GDM1 (cell line): ENCODE measurements at regions not wholly inside any gene's neighbourhood (a gene's known extent, or its start where the extent isn't known, plus 50 kb on each side); places are given as distances from the start of the nearest gene placed in this dataset.

Experiments used
- DNase-seq: peaks from one replicate; lab custom pipeline; 2025; lab: John Stamatoyannopoulos, UW

DNA sequence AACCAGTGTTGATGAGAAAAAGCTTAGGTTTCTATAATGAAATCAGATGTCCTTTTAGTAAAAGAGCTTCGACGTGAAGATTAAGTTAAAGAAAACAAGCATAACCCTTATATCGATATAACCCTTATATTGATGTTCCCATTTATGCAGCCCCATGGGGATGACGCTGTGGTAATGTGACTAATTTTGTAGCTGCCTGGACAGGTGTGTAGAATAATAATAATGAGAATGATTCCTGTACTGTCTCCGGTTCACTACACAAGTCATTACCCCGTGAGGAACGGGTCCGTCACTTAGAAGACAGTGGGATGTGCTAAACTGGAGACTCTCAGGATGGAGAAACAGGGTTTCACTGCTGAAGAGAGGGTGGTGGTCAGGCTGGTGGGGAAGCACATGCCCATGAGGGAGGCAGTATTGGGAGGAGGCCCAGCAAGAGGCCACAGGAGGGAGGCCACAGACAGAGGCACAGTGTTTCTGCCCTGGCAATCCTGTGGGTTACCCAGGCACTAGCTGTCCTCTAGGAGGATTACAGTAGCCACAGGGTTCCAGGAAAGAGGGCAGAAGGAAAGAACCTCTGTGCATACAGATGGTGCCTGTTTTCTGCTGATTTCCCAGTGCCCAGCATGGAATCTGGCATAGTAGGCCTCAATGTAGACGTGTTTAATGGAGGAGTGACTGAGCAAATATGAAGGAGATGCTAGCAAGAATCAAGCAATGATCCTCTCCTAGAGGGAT lies 191.1 kb upstream of the TSC22D2 start:
- no peak for DNase-seq

DNA sequence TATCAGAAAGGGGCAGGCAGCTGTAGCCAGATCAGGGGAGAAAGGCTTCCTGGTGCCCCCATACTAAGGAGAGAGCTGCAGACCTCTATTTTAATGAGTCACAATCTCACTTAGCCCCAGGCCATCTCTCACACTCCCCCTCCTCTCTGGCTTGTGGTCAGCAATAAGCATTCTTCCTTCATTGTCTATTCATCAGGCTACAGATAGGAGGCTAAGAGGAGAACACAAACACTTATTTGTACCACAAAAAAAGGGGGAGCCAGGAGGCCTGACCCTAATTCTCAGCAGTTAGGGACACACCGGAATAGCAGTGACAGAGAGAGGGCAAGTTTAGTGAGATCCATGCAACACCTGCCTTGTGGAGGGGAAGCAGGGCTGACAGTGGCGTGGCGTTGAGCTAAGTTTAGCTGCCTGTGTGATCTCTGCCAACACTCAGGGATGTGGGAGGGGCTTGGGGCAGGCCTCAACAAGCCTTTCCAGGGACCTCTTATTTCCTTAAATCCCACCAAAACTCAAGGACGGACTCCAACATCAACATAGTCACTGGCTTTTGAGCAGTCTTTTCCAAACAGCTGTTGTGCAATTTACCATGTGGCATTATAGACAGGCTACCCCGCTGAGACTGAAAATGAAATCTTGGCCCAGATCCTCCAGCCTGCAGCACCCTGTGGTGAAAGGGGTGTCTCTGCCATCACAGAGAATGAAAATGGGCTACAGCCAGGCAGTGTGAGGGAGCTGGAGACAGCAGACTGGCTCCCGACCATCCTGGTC lies 191.9 kb upstream of the TSC22D2 start:
- DNase-seq: no peak

- DNase-seq: no peak
These were observed 192.5 kb upstream of the TSC22D2 start for GRCh38 chr3:150215616-150216015.

DNA sequence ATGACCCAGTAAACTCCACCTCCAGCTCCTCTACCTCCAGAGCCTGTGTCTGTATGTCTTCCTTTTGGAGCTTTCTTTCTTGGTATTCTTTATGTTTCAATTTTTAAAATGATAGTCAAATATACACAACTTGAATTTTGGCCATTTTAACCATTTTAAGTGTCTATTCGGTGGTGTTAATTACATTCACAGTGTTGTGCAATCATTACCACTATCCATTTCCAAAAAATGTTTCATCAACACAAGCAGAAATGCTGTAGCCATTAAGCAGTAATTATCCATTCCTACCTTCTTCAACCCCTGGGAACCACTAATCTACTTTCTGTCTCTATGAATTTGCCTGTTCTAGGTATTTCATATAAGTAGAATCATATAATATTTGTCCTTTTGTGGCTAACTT lies 194.5 kb upstream of the TSC22D2 start:
- no peak for DNase-seq

GRCh38 chr3:150210461-150211110 lies 197.5 kb upstream of the TSC22D2 start:
- DNase-seq: no peak

- DNase-seq: no peak
These were observed 204.8 kb upstream of the TSC22D2 start for GRCh38 chr3:150203273-150203672.

DNA sequence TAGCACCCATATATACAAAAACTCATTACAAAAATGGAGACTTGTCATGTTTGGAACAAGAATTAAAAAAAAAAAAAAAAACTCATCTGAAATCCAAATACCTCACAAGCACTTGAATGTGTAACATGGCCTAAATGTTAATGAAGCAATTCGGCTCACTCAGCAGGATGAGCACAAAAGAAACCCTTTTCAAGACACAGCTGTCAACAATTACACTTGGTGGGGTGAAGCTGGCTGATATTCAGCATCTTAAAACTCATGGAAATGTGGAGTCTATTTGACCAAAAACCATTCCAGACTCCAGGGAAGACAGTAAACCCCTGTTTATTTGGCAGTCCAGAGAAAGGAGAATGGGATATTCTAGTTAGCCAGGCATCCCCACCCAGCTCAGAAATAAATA lies 205.4 kb upstream of the TSC22D2 start:
- DNase-seq: no peak

DNA sequence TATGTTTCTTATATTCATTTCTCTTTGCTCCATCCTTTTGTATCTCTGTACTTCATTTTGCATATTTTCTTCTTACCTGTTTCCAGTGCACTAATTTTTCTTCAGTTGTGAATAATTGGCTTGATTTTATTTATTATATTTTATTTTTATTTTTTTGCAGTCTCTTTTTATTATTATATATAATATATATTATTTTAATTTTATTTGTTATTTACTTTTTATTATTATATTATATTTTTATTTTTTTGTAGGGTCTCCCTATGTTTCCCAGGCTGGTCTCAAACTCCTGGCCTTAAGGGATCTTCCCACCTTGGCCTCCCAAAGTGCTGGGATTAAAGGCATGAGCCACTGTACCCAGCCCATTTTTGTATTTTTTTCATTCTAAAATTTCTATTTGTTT lies 213.1 kb upstream of the TSC22D2 start:
- no peak for DNase-seq

GRCh38 chr3:150194513-150194912 lies 213.6 kb upstream of the TSC22D2 start:
- DNase-seq: no peak

DNA sequence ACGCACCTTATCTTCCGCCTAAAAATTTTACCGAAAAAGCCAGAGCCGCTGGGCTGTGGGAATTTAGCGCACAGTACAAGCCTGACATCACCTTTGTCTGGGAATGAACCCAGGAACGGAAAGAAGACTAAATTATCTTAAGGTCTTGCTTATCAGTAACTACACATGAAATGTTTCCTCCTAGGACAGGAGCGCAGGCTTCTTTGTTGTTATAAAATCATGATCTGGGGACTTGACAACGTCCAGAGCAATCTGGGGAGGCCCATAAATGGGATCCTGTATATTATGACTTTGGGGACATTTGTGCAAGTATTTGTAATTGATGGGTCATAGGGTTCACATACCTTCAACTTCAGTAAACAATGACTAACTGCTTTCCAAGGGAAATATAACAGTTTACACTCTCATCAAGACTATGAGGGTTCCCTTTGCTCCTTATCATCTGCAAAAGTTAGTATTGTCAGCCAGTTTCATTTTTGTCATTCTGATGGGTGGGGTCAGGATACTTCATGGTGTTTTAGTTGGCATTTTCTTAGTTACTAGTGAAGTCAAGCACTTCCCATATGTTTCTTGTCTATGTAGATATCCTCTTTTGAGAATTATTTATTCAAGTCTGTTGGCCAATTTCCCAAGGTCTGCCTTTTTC lies 213.9 kb upstream of the PFN2 start:
- no peak for DNase-seq

DNA sequence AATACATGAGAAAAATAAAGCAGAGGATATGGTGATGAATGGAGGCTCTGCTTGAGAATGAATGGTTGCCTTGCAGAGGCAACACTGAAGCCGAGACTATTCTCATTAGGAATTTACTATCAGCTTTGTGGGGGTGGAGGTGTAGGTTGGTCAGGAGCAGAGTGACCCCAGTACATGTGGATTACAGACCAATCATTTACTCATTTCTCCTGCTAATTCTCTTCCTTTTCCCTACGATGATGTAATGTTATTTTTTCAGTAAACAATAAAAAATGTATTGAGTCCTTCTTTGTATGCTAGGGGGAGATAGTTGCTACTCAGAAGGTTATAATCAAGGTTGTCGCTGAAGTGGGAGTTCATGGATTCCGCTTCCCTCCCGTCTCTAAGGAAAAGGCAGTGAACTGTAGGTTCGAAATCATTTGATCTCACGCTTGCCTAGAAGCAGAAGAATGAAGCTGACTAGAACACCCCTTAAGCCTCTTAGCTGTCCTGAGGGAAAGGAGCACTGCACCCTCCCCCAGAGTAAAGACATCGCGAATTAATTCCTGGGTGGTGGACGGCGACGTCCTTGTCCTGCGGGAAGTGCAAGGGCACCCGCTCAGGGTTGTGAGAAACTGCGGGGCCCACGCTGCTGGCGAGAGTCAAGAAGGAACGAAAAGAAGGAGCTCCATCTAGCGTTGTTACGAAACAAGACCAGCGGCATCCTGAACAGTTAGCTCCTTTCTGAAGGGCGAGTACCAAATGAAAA lies 213.2 kb upstream of the PFN2 start:
- peak; percentile 47 for DNase-seq

- no peak for DNase-seq
These were observed 209.6 kb upstream of the PFN2 start for GRCh38 chr3:150180334-150180733.

GRCh38 chr3:150179330-150179729 lies 208.6 kb upstream of the PFN2 start:
- no peak for DNase-seq

- no peak for DNase-seq
These were observed 207.1 kb upstream of the PFN2 start for GRCh38 chr3:150177673-150178381.

- DNase-seq: no peak
These were observed 203.5 kb upstream of the PFN2 start for GRCh38 chr3:150174179-150174578.

DNA sequence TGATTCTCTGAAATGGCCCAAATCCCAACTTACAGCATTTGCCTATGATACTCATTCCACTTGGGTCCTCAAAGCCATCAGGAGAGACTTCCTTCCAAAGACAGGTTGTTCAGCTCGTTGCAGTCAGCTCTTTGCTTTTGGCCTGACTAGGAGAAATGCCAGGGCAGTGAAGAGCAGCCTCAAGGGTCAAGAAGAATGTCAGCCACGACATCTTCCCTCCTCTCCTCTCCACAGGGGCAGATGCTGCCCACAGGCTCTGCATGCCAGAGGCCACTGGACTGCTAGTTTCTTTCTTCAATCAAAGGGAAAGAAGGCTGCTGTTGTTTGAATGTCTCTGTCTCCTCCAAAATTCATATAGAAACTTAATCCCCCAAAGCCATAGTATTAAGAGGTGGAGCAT lies 201.7 kb upstream of the PFN2 start:
- DNase-seq: no peak

- no peak for DNase-seq
These were observed 200.3 kb upstream of the PFN2 start for GRCh38 chr3:150170852-150171520.

DNA sequence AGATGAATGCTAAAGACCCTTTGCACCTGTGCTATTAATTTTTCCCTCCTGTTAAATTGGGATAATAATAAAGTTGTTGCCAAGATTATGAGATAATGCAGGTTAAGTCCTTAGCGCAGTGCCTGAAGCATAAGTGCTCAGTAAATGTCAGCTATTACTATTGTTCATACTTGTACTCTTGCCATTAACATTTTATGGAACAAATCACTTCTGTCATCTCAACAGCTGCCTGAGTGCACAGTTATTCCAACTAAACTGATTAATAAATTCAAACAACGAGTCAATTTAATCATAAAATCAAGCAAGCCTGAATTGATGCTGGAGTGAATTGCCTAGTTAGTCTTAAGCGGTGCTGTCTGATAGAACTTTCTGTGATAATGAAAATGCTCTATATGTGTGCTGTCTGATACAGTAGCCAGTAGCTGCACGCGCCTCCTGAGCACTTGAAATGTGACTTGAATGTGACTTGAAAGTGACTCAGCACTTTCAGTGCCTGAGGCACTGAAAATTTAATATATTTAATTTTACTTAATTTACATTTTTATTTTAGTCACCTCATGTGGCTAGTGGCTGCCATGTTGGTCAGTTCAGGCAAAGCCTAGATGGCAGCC lies 198.7 kb upstream of the PFN2 start:
- no peak for DNase-seq

DNA sequence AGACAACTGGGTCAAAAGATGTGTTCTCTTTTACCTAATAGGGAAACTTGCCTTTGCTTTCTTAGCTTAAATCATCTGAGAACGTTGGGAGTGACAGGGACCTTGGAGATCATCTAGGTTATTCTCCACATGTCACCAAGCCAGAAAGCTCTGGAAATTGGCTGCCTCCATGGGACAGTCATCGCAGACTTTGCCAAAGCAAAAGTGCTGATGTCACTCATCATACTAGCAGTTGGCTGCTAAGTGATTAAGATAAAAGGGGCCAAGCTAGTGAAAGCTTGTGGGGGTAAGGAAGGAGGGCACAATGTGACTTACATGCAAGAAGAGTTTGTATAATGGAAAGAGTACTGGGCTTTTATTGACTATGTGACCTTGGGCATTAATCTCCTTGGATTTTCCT lies 198.0 kb upstream of the PFN2 start:
- no peak for DNase-seq

DNA sequence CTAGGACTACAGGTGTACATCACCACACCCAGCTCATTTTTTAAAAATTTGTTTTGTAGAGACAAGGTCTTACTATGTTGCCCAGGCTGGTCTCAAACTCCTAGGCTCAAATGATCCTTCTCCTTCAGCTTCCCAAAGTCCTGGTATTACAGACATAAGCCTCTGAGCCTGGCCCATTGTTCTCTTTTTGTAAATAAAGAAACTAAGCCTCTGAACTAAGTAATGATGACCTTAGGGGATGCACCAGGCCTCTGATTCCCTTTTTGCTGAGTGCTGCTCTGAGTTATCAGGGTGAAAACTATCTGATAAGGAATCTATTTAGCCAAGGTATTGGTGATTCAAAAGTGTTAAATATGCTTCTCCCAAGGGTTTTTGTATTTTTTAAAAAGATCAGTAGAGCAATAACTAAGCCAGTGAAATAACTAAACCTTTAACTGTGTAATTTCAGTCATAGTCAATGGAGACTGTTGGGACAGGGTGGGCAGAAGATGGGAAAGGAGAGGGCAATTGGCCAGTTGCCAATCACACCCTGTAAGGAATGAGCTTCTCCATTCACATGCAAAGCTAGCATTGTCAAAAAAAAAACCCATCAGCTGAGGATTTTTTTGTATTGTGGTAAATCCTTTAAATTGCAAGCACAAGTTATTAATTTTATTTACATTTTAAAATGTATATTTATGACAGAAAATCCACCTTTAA lies 194.8 kb upstream of the PFN2 start:
- DNase-seq: no peak
